IMR-90 (cell line): ENCODE measurements at regions not wholly inside any gene's neighbourhood (a gene's known extent, or its start where the extent isn't known, plus 50 kb on each side); places are given as distances from the start of the nearest gene placed in this dataset.

Experiments
- ATAC-seq: fragments of 200-7000 bp; cut with Tn5 transposase; 2 replicates; pipeline ENCODE4 v1.9.1; 2020; ENCODE audit warnings: low read depth, mild to moderate bottlenecking, moderate library complexity
- BruUV-seq: library from RNA; stranded (reverse); fragments of 400-500 nt; replicated peaks from 2 replicates; lab custom pipeline; 2021; lab: Mats Ljungman, UMichigan
- CTCF ChIA-PET: fragments of 300-600 bp; formaldehyde crosslinking; extraction: SDS; loops from one replicate; lab custom pipeline; 2021; ENCODE audit warnings: antibody characterized with exemption; lab: Yijun Ruan, JAX
- POLR2A ChIA-PET: fragments of 300-600 bp; sonication (Branson Sonifier 250); formaldehyde crosslinking; loops from one replicate; lab custom pipeline; 2022; ENCODE audit warnings: antibody characterized with exemption; ENCODE audit not compliant: unreplicated experiment; lab: Charles Lee
- DNase-seq: peaks from one replicate; pipeline ENCODE4 v3.0.0; 2013
- H2AFZ ChIP-seq: replicated peaks from 2 replicates; pipeline ENCODE3; 2013; ENCODE audit warnings: low read length, mild to moderate bottlenecking; ENCODE audit not compliant: poor library complexity
- H2AK5ac ChIP-seq: 2 replicates; pipeline ENCODE4 v1.6.1; 2013; ENCODE audit warnings: low read depth, low read length, inconsistent platforms
- H2AK9ac ChIP-seq: replicated peaks from 2 replicates; pipeline ENCODE3; 2013; ENCODE audit warnings: mild to moderate bottlenecking, low read depth, low read length, moderate library complexity; ENCODE audit not compliant: poor library complexity
- H2BK120ac ChIP-seq: 2 replicates; pipeline ENCODE4 v1.6.1; 2013; ENCODE audit warnings: low read depth, low read length, inconsistent platforms
- H2BK15ac ChIP-seq: 3 replicates; pipeline ENCODE4 v1.6.1; 2013; ENCODE audit warnings: low read depth, low read length, inconsistent platforms
- H2BK20ac ChIP-seq: 2 replicates; pipeline ENCODE4 v1.6.1; 2013; ENCODE audit warnings: low read depth, mild to moderate bottlenecking, inconsistent platforms, low read length, moderate library complexity
- H2BK5ac ChIP-seq: 2 replicates; pipeline ENCODE4 v1.6.1; 2013; ENCODE audit warnings: mild to moderate bottlenecking, low read depth, low read length, inconsistent platforms; ENCODE audit not compliant: poor library complexity, severe bottlenecking
- H3K14ac ChIP-seq: replicated peaks from 2 replicates; pipeline ENCODE4 v1.6.1; 2013; ENCODE audit warnings: low read depth, low read length, inconsistent platforms
- H3K18ac ChIP-seq: 2 replicates; pipeline ENCODE4 v1.6.1; 2013; ENCODE audit warnings: low read depth, low read length, control low read depth
- H3K23ac ChIP-seq: 2 replicates; pipeline ENCODE4 v1.6.1; 2013; ENCODE audit warnings: low read depth, low read length, inconsistent platforms
- H3K27ac ChIP-seq: 2 replicates; pipeline ENCODE4 v1.5.1; 2013; ENCODE audit warnings: mild to moderate bottlenecking, control low read depth, low read length; ENCODE audit not compliant: insufficient read depth
- H3K27me3 ChIP-seq: 2 replicates; pipeline ENCODE4 v1.6.1; 2013; ENCODE audit warnings: low read length; ENCODE audit not compliant: control insufficient read depth, insufficient read depth
- H3K36me3 ChIP-seq: 2 replicates; pipeline ENCODE4 v1.6.1; 2013; ENCODE audit warnings: low read length, mixed read lengths; ENCODE audit not compliant: control insufficient read depth, insufficient read depth
- H3K4ac ChIP-seq: 2 replicates; pipeline ENCODE4 v1.6.1; 2013; ENCODE audit warnings: low read depth, low read length, inconsistent platforms
- H3K4me1 ChIP-seq: 2 replicates; pipeline ENCODE4 v1.6.1; 2013; ENCODE audit warnings: low read length, mixed read lengths; ENCODE audit not compliant: control insufficient read depth, insufficient read depth
- H3K4me2 ChIP-seq: 2 replicates; pipeline ENCODE4 v1.6.1; 2013; ENCODE audit warnings: low read depth, mild to moderate bottlenecking, control low read depth, low read length, moderate library complexity
- H3K4me3 ChIP-seq: 2 replicates; pipeline ENCODE4 v1.5.1; 2013; ENCODE audit warnings: low read depth, mild to moderate bottlenecking, control low read depth, low read length, moderate library complexity; ENCODE audit not compliant: insufficient read depth
- H3K56ac ChIP-seq: 2 replicates; pipeline ENCODE4 v1.6.1; 2013; ENCODE audit warnings: low read length, inconsistent platforms; ENCODE audit not compliant: insufficient read depth; ENCODE audit errors: extremely low read depth
- H3K79me1 ChIP-seq, 2 experiments: 2 replicates each; pipeline ENCODE4 v1.6.1; 2013; ENCODE audit warnings: low read length in 2 of 2, inconsistent platforms in 1 of 2, low read depth in 1 of 2
- H3K9ac ChIP-seq: 2 replicates; pipeline ENCODE4 v1.6.1; 2013; ENCODE audit warnings: low read depth, low read length, control low read depth
- H3K9me1 ChIP-seq: 2 replicates; pipeline ENCODE4 v1.6.1; 2013; ENCODE audit warnings: low read length, inconsistent platforms; ENCODE audit not compliant: insufficient read depth
- H3K9me3 ChIP-seq: 2 replicates; pipeline ENCODE4 v1.6.1; 2013; ENCODE audit warnings: low read length; ENCODE audit not compliant: control insufficient read depth, insufficient read depth
- H4K20me1 ChIP-seq: 2 replicates; pipeline ENCODE4 v1.6.1; 2013; ENCODE audit warnings: low read length, inconsistent platforms; ENCODE audit not compliant: insufficient read depth
- H4K5ac ChIP-seq: 2 replicates; pipeline ENCODE4 v1.6.1; 2013; ENCODE audit warnings: mild to moderate bottlenecking, low read depth, low read length, control low read depth
- H4K8ac ChIP-seq, 2 experiments: 2 replicates each; pipeline ENCODE4 v1.6.1; 2013; ENCODE audit warnings: low read depth in 2 of 2, low read length in 2 of 2, control low read depth in 1 of 2, inconsistent platforms in 1 of 2
- H4K91ac ChIP-seq: 2 replicates; pipeline ENCODE4 v1.6.1; 2013; ENCODE audit warnings: low read depth, low read length, inconsistent platforms; ENCODE audit not compliant: insufficient read depth
- BHLHE40 ChIP-seq: fragments of 150-350 bp; IDR thresholded peaks from 2 replicates; pipeline ENCODE4 v1.6.1; 2016; ENCODE audit warnings: mild to moderate bottlenecking, low read depth, low read length
- CEBPB ChIP-seq: IDR thresholded peaks from 2 replicates; pipeline ENCODE4 v1.6.1; 2012; ENCODE audit warnings: low read depth, low read length, improper control_type of control experiment
- CHD1 ChIP-seq: IDR thresholded peaks from 2 replicates; pipeline ENCODE4 v1.6.1; 2012; ENCODE audit warnings: low read depth, low read length, improper control_type of control experiment
- CTCF ChIP-seq: conservative IDR thresholded peaks from 2 replicates; pipeline ENCODE4 v1.5.1; 2012; ENCODE audit warnings: mild to moderate bottlenecking, low read depth, low read length, improper control_type of control experiment
- FOS ChIP-seq: fragments of 150-350 bp; IDR thresholded peaks from 2 replicates; pipeline ENCODE4 v1.6.1; 2016; ENCODE audit warnings: low read depth, low read length
- MAFK ChIP-seq: IDR thresholded peaks from 2 replicates; pipeline ENCODE4 v1.6.1; 2012; ENCODE audit warnings: low read depth, low read length, improper control_type of control experiment
- NFE2L2 ChIP-seq: fragments of 150-350 bp; IDR thresholded peaks from 2 replicates; pipeline ENCODE4 v1.6.1; 2016; ENCODE audit warnings: low read depth, mild to moderate bottlenecking, low read length
- POLR2A ChIP-seq: IDR thresholded peaks from 2 replicates; pipeline ENCODE4 v1.6.1; 2012; ENCODE audit warnings: mild to moderate bottlenecking, low read depth, low read length
- RAD21 ChIP-seq: IDR thresholded peaks from 2 replicates; pipeline ENCODE4 v1.6.1; 2012; ENCODE audit warnings: low read length, improper control_type of control experiment
- RCOR1 ChIP-seq: IDR thresholded peaks from 2 replicates; pipeline ENCODE4 v1.6.1; 2012; ENCODE audit warnings: mild to moderate bottlenecking, low read length, improper control_type of control experiment; ENCODE audit not compliant: insufficient replicate concordance
- RFX5 ChIP-seq: IDR thresholded peaks from 2 replicates; pipeline ENCODE4 v1.8.0; 2012; ENCODE audit warnings: low read depth, mild to moderate bottlenecking, low read length, moderate library complexity
- SMC3 ChIP-seq: fragments of 150-350 bp; IDR thresholded peaks from 2 replicates; pipeline ENCODE4 v1.6.1; 2016; ENCODE audit warnings: low read depth, mild to moderate bottlenecking, antibody characterized with exemption, low read length, moderate library complexity
- USF2 ChIP-seq: fragments of 150-350 bp; IDR thresholded peaks from 2 replicates; pipeline ENCODE4 v1.6.1; 2017; ENCODE audit warnings: mild to moderate bottlenecking, antibody characterized with exemption, low read length, low read depth
- WGBS, 2 experiments: methylation state at CpG; one replicate each; pipeline versions ENCODE4 v1.1.5 to v1.1.7; 2013; ENCODE audit warnings: missing lambda C conversion rate in 2 of 2; ENCODE audit not compliant: insufficient read length in 1 of 2; ENCODE audit errors: extremely low coverage in 2 of 2; 5-methylcytosine and 5-hydroxymethylcytosine counted together
- dilution Hi-C: fragments of 300-500 bp; cut with HindIII; formaldehyde crosslinking; loops from one replicate; pipeline ENCODE4 v1.14.3; 2018; ENCODE audit warnings: low sequenced_read_pairs; ENCODE audit not compliant: unreplicated experiment
- in situ Hi-C: fragments of 300-500 bp; cut with MboI; formaldehyde crosslinking; loops from 3 replicates; pipeline ENCODE4 v1.14.3; 2019; ENCODE audit warnings: low sequenced_read_pairs, inconsistent platforms, mixed read lengths
- intact Hi-C: fragments of 100-400 bp; cut with micrococcal nuclease; formaldehyde crosslinking; loops from 2 replicates; pipeline ENCODE4 v1.10.0; 2022

GRCh38 chr2:132255714-132256113 is 94.0 kb upstream of the ANKRD30BL start:
- Histone ChIP-seq H3K4ac (no peak overlapping the region), H3K4me1 (no peaks in the 10 kb centered on the region), H3K27me3 (peaks cover 9% of the 10 kb centered on the region; the same call in 1 of the 2 replicates), H2BK20ac (no peak overlapping the region), H2BK15ac (no peak overlapping the region), H2AFZ (no peak overlapping the region), H3K14ac (no peak overlapping the region), H2AK5ac (no peak overlapping the region), H3K4me2 (no peak overlapping the region), H3K9ac (no peak overlapping the region), H4K5ac (no peak overlapping the region), H3K4me3 (no peak overlapping the region), H3K23ac (no peak overlapping the region), H2BK5ac (no peak overlapping the region), H4K91ac (no peak overlapping the region), H4K8ac (no peak overlapping the region), H4K20me1 (no peaks in the 10 kb centered on the region), H3K9me1 (no peaks in the 10 kb centered on the region), H2AK9ac (no peak overlapping the region), H2BK120ac (no peak overlapping the region), H3K56ac (no peak overlapping the region), H3K9me3 (peaks cover 9% of the 10 kb centered on the region; the same call in 1 of the 2 replicates), H3K79me1 (no peaks in the 10 kb centered on the region), H3K36me3 (no peaks in the 10 kb centered on the region), H3K27ac (no peak overlapping the region), H3K18ac (no peak overlapping the region)
- dilution Hi-C loops = no loop called here
- BruUV-seq = no TSS peak
- intact Hi-C loops = no loop called here
- no peak for TF ChIP-seq BHLHE40
- no peak for TF ChIP-seq RAD21
- no peak for TF ChIP-seq CTCF
- no peak for TF ChIP-seq POLR2A
- no peak for TF ChIP-seq USF2
- no peak for TF ChIP-seq NFE2L2
- no peak for TF ChIP-seq RCOR1
- TF ChIP-seq FOS = no peak
- no peak for TF ChIP-seq RFX5
- no peak for TF ChIP-seq SMC3
- no peak for TF ChIP-seq CEBPB
- no peak for TF ChIP-seq MAFK
- no peak for TF ChIP-seq CHD1
- in situ Hi-C loops = no loop called here
- WGBS, 2 experiments = 83% methylated on average over 3 of the region's 16 CpGs; no CpG with 5 or more reads in 1 of the 2 experiments
- no peak for DNase-seq
- ChIA-PET CTCF (no interaction called here), POLR2A (no interaction called here)
- ATAC-seq = no peak
